Astrocyte (in vitro differentiated cells and primary cell): ENCODE measurements at regions not wholly inside any gene's neighbourhood (a gene's known extent, or its start where the extent isn't known, plus 50 kb on each side); places are given as distances from the start of the nearest gene placed in this dataset.

Experiments used
- CTCF ChIP-seq: IDR thresholded peaks from 2 replicates; pipeline ENCODE4 v1.5.1; 2011; ENCODE audit warnings: low read depth, mild to moderate bottlenecking, inconsistent platforms, low read length, moderate library complexity; ENCODE audit not compliant: insufficient read depth
- EZH2 ChIP-seq: IDR thresholded peaks from 2 replicates; pipeline ENCODE4 v1.6.1; 2012; ENCODE audit warnings: mild to moderate bottlenecking, low read length, inconsistent platforms; ENCODE audit not compliant: insufficient read depth

- TF ChIP-seq CTCF (no peak), EZH2 (no peak)
These were observed 625.4 kb downstream of the NTRK3 start for GRCh38 chr15:87631093-87631492.
